ENCODE measurements at regions not wholly inside any gene's neighbourhood (a gene's known extent, or its start where the extent isn't known, plus 50 kb on each side); places are given as distances from the start of the nearest gene placed in this dataset.

DNA sequence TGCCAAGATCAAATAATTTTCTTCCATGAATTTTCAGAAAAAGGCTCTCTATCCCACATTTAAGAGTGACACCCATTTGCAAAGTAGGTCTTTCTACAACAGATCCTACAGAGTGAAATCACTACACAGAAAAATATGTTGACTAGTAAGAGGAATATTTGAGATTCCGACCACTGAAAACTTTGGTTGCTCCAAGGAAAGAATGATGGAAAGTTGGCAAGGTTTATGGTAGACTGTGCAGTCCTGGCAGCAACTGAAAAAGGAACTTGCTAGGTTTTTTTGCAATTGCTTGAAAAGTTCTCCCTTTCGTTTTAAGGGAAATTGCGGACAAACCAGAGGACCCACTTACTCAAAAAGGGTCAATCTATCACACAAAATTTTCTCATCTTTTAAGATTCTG, 83.1 kb upstream of the TSPAN8 start:
- TF ChIP-seq POLR2A (conservative IDR thresholded peaks at IDR 0.05) (no peak), DACH1 (IDR thresholded peaks at IDR 0.05; ENCODE audit: partially characterized antibody) (no peak), FOXJ3 (CRISPR knock-in tag; IDR thresholded peaks at IDR 0.05) (no peak), RAD21 (CRISPR knock-in tag; conservative IDR thresholded peaks at IDR 0.05 in 1 of 2, IDR thresholded peaks at IDR 0.05 in 1 of 2) (no peak)
- TF ChIP-seq, protein P1, sequence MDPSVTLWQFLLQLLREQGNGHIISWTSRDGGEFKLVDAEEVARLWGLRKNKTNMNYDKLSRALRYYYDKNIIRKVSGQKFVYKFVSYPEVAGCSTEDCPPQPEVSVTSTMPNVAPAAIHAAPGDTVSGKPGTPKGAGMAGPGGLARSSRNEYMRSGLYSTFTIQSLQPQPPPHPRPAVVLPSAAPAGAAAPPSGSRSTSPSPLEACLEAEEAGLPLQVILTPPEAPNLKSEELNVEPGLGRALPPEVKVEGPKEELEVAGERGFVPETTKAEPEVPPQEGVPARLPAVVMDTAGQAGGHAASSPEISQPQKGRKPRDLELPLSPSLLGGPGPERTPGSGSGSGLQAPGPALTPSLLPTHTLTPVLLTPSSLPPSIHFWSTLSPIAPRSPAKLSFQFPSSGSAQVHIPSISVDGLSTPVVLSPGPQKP (CRISPR knock-in tag; IDR thresholded peaks at IDR 0.05), result no peak
- TF ChIP-seq, protein P2, sequence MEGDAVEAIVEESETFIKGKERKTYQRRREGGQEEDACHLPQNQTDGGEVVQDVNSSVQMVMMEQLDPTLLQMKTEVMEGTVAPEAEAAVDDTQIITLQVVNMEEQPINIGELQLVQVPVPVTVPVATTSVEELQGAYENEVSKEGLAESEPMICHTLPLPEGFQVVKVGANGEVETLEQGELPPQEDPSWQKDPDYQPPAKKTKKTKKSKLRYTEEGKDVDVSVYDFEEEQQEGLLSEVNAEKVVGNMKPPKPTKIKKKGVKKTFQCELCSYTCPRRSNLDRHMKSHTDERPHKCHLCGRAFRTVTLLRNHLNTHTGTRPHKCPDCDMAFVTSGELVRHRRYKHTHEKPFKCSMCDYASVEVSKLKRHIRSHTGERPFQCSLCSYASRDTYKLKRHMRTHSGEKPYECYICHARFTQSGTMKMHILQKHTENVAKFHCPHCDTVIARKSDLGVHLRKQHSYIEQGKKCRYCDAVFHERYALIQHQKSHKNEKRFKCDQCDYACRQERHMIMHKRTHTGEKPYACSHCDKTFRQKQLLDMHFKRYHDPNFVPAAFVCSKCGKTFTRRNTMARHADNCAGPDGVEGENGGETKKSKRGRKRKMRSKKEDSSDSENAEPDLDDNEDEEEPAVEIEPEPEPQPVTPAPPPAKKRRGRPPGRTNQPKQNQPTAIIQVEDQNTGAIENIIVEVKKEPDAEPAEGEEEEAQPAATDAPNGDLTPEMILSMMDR (IDR thresholded peaks at IDR 0.05 in 2 of 3, conservative IDR thresholded peaks at IDR 0.05 in 1 of 3; ENCODE audit: insufficient read depth in 2 of 3, low read depth in 1 of 3, low read length in 3 of 3), result no peak
